HUDEP-2 (cell line): ENCODE measurements at regions not wholly inside any gene's neighbourhood (a gene's known extent, or its start where the extent isn't known, plus 50 kb on each side); places are given as distances from the start of the nearest gene placed in this dataset.

Experiments
- DNase-seq, 76 experiments: peaks; one replicate each; lab custom pipeline; 2025; ENCODE audit not compliant: unreplicated experiment in 76 of 76; lab: John Stamatoyannopoulos, UW

DNA sequence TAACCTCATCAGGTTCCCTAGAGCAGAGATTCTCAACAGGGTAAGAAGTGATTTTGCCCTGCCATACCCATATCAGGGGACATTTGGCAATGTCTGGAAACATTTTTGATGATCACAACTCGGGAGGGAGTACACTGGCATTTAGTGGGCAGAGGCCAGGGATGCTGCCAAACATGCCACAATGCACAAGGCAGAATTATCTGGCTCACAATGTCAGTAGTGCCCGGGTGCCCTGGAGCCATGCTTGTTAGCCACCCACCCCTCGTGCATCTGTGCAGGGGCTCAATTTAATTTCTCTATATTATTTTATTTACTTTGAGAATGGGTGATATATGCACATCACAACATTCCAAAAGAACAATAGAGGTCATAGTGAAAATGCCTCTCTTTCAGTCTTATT lies 82.0 kb upstream of the DHX15 start:
- DNase-seq = no peak

DNA sequence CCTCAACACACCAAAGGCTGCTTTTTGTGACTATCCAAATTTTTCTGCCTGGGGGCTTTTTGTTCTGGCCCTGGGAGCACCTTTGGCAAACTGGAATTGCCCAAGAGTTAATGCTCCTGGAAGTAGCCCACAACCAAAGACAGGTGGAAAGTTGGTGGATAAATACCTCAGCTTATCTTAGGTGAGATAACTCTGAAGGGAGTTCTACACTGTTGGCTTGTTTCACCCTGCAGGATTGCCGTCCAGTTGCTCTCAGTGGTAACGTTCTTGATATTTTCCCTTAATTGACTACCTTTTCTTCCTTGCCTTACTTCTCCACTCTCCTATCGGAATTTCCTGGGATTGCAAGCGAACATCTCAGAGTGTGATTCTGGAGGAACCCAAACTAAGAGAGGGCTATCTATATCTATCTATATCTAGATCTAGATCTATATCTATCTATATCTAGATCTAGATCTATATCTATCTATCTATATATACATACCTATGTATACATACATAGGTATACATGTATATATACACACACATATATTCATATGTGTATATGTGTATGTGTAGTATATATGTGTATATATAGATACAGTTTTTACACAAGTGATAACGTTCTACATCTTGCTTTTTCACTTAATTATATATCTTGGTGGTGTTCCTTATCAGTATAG lies 82.6 kb upstream of the DHX15 start:
- DNase-seq = no peak

DNA sequence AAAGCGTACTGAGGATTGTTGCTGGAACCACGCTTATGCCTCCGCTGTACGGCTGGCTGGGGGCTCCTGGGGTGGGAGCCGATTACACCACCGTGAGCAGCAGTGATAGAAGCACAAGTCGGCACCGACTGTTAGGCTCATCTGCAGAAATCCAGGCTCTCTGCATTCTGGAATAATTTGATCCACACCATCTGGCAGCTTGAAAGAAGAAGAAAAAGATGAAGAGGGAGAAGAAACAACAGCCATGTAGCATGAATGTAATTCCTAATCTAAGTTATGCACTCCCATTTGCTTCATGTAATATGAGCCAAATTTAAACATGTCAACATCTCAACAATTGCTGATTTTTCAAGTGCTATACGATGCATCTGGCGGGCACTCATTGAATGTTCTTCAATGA lies 84.6 kb upstream of the DHX15 start:
- DNase-seq = no peak

DNA sequence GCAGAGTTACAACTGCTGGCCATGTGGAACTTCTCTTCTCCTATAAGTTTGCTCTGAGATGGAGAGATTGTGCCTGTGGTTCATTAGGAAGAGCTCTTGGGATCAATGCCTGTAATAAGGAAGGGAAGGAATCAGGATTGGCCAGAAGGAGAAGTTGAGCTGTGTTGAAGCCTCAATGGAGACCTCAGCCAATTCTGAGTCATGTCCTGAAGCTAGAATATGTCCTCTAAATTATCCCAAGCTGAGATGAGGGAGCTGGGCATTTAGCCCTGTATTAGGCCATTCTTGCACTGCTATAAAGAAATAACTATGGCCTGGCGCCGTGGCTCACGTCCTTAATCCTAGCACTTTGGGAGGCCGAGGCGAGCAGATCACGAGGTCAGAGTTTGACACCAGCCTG lies 85.4 kb upstream of the DHX15 start:
- no peak for DNase-seq

DNA sequence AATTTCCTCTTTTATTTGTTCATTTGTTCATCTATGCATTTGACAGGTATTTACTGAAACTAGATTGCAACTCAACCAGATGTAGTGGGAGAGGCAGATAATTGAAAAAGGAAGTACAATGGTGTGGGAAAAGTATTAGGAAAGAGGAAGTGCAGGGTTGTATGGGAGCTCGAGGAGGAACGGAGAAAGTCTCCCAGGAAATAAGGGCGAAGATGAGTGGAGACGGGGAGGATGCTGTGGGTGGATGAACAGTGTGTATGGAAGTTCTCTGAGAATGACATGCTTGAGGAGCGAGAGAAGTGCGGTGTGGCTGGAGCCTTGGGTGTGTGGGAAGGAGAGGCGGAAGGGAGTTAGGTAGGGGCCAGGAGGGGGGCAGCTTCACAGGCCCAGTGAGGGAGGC lies 87.5 kb upstream of the DHX15 start:
- no peak for DNase-seq

DNA sequence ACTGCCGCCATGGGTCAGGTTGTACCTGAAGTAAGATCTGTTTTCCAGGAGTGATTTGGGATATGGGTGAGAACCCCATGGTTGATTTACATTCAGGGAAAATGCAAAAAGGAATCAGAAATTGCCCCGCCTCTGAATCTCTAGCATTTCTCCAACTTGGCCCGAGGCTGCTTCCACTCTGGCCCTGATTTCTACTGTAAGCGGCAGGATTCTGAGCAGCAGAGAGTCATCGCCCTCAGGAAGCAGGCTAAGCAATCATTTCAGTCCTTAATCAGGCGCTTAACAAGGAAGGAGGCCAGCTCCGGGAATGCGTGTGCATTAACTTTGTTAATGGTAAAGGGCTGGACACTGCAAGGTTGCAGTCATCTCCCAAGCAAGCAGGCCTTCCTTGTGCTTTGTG lies 88.5 kb upstream of the DHX15 start:
- peak in 1 of 76 experiments; percentile 2 for DNase-seq

DNA sequence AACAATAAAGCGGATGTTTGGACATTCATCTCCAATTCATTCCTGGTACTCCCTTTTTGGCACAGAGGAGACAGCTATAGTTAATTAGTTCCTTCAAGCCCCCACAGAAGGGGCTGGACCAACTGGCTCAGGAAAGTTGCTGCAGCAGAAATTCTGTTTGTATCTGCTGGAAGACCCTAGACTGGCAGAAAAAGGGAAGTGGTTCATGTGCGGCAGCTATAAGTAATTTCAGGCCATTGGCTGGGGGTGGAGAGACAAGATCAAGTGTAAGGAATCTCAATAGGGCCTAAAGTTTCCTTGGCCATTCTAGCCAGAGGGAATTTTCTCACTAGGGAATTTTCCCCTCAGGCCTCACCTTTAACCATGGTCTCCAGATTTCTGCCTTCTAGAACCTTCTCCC lies 89.9 kb upstream of the DHX15 start:
- DNase-seq = no peak

DNA sequence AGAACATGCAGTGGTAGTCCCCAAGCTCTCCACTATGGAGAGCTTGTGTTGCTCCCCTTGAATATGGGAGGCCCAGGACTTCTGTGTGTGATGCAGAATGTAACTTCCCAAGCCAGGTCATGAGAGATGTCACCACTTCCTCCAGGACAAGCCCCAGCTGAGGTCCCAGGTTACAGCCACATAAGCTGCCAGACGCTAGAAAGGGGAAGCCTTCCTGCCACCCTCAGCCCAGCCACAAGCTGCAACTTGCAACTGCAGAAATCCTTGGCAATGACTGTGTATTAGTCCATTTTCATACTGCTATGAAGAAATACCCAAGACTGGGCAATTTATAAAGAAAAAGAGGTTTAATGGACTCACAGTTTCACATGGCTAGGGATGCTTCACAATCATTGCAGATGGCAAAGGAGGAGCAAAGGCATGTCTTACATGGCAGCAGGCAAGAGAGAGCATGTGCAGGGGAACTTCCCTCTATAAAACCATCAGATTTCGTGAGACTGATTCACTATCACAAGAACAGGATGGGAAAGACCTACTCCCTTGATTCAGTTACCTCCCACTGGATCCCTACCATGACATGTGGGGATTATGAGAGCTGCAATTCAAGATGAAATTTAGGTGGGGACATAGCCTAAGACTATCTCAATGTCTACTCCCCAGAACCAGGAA lies 91.5 kb upstream of the DHX15 start:
- DNase-seq = no peak

DNA sequence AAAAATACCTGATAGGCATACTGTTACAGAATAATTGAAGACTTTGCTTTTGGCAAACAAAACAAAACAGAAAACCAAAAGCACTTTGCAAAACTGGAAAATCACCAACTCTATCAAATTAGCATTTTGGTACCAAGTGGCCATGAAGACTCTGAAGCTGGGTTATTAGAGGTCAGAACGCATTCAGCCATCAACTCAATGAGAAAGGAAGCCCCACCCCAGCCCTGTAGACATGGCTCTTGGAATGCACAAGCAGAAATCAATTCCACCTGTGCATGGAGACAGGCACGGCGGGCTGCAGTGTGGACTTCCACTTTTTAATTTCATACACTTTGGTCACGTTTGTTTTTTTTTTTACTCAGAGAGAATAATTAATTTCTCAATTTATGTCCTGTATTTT lies 93.6 kb upstream of the DHX15 start:
- DNase-seq = no peak

DNA sequence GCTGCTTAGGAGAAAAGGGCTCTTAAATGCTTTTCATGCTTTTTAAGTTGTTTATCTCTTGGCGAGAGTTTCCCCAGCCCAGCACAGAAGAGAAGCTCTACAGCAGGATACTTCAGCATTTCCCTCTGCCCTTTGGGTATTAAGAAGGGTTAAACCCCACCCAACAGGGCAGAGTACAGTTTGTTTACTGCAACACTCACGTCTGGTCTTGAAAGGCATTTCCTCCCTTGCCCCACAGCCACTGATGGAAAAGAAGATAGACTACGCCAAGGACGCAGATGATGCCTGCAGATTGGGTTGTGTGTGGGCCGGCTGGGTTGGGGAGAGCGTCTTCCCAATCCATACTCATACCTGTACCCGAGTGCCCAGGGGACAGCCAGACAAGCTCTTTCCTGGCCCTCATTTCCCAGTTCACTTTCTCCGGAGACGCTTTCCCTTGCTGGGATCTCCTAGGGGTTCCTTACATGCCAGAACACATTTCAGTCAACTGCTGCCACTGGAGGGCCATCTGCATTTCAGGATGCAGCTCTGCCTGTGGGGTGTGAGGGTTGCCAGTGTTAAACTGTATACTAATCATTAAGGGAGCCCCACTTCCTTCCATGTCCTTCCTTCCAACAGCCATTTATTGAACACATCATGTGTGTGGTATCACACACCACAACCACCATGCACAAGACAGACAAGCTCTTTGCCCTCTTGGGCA lies 96.5 kb upstream of the DHX15 start:
- no peak for DNase-seq

DNA sequence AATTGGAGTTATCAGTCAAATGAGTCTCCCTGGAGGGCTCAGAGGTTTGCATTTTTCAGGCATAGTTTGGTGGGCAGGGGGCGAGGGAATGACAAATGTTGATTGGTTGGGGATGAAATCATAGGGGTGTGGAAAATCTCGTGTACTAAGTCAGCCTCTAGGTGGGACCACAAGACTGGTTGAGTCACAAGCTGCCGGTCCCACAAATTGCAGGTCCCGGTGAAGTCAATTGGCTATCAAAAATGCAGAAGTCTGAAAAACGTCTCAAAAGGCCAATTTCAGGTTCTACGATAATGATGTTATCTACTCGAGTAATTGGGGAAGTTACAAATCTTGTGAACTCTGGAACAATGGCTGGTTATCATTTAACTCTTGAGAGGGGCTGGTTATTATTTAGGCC lies 98.8 kb upstream of the DHX15 start:
- DNase-seq = no peak

DNA sequence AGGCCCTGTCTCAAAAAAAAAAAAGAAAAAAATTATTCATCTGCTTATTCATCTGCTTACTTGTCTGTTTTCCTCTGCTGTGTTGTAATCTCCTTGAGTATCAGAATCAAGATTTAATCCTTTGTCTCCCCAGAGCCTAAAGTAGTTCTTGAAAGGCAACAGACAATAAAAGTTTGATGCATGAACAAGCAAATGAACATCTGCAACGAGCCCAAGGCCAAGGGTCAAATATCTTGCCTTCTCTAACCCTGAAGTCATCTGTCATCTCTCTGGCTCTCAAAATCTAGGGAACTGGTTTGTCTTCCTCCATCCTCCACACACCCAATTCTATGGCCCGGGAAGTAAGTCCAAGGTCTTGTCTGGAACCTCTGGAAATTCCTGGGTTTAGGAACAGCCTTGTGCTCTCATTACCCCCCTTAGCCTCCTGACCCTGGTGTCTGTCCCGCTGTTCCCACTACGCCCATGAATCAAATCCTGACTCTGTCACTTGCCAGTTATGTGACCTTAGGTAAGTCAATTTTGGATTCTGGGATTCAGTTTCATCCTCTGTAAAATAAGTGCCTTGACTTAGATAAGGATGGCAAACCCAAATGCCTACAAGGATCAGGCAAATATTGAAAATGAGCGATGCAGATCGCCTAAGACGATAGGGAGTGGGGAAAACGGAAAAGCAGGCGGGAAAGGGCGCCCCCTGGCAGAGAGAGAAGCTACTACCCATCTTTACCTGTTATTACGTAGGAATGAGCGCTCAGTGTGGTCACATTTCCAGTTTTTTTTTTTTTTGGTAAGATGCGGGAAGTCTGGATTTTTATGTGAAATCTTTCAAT lies 102.7 kb upstream of the DHX15 start:
- peak in 30 of 76 experiments; percentile 1 to 32 (median 8) for DNase-seq

DNA sequence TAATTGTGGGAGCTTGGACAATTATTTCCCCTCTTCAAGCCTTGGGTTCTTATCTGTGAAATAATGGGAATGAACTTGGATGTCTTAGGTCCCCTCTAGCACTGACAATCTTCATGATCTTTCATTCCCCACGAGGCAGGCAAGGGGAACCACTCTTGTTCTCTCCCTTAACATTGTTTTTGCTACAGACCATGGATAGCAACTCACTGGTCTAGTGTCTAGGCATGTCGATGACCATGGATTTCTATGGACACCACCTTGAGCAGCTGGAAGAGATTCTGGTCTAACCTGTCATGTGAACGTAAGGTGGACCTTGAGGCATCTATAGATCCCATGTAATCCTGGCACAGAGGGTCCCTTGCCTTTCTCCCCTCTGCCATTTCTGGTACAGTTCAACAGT lies 104.1 kb upstream of the DHX15 start:
- no peak for DNase-seq

DNA sequence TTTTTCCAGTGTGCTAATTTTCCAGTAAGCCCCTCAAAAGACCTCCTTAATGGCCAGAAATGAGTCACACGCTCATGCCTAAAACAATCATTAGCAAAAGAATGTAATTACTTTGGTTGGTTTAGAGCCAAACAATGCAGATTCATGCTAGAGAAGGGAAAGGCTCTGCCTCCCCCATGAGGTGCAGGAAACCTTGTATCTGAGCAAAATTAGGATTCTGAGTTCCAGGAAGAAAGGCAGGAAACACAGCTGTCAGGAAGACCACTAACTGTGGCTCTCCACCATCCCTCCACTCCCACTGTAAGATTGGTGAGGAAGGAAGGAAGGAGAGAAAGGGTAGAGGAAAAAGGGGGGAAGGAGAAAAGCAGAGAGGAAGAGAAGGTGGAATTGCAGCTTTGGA lies 104.9 kb upstream of the DHX15 start:
- no peak for DNase-seq

DNA sequence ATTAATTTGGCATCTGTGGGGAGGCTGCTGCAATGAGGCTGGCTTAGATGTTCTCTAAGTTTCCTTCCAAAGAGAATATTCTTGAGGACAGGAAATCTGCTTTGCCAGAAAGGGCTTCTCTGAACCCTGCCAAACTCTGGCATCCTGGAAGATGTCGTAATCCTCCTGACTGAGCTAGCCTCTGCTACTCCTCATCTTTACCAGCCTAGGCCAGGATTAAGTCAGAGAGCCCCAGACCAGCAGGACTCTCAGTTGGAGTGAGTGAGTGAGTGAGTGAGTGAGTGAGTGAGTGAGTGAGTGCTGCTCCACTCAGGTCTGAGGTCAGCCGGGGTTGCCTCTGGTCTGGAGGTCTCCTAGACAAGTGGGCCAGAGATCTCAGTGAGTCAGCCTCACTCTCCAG lies 104.9 kb upstream of the SOD3 start:
- DNase-seq = no peak

DNA sequence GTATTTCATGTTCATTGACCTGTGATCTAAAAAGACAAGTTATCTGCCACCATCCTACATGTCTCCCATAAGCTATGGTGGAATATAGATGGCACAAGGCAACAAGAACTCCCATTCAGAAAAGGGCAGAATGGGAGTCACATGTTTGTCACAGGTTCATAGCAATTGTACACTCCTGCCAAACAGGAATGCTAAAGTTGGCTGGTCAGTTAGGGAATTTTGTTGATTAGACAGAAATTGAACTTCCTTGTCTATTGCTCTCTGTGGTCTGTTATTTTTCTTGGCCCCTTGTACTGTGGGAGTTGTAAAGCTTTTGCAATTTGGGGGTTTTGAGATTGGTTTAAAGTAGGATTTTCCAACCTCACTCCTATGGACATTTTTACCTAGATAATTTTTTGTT lies 101.7 kb upstream of the SOD3 start:
- DNase-seq = no peak

DNA sequence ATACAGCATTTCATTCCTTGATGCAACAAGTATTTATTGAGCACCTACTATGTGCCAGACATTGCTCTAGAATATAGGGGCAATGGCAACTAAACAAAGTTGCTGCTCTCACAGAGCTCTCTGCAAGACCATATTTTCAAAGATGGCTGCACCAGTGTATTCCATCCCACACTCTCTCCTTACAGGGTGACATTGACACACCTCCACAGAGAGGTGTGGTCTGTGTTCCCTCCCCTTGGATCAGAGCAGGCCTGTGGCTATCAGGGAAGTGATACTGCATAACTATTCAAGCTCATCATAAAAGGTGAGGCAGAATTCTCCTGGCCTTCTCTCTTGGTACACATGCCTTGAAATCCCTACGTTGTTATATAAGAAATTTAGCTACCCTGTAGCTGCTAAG lies 95.3 kb upstream of the SOD3 start:
- no peak for DNase-seq

DNA sequence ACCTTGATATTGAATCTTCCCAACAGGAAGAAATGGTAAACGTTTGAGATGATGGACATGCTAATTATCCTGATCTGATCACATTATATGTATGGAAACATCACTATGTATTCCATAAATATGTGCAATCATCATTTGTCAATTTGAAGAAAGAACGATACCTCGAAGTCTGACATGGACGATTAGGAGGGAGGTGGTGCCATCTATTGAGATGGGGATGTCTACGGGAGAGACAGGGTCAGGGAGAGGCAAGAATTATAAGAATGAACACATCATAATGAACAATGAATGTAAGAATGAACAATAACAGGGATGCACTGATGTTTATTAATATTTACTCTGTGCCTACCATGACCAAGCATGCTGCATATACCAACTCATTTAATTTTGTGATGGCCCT lies 93.7 kb upstream of the SOD3 start:
- DNase-seq = no peak

DNA sequence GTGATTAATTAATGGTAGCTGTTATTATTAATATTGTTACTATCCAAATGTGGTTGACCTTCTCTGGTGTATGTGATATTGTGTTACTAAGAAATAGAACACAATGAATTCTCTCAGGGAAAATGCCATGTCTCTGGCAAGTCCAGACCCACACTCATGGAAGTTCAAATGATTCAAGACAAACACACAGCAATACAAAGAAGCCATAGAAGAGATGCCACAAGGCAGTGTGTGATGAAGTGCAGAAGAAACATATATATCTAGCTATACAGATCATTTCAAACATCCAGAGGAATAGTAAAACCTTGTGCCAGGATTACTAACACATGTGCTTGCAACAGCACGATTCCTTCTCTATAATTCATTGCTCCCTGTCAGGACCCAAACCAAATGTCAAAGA lies 93.1 kb upstream of the SOD3 start:
- no peak for DNase-seq

DNA sequence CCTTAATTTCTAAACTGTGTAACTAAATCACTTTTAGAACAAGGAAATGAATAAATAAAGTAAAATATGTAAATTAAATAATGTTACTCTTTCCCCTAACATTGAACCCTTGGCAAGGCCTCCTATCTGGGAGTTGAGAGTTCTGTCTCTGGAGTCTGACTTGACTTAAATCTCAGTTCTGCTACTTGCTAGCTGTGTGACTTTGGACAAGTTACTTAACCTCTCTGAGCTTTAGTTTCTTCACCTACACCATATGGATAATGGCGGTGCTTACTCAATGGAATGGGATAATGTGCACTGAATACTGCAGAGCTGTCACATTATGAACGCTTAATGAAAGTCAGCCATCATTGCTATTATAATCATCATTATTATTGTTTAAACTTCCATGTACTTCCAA lies 92.1 kb upstream of the SOD3 start:
- no peak for DNase-seq

DNA sequence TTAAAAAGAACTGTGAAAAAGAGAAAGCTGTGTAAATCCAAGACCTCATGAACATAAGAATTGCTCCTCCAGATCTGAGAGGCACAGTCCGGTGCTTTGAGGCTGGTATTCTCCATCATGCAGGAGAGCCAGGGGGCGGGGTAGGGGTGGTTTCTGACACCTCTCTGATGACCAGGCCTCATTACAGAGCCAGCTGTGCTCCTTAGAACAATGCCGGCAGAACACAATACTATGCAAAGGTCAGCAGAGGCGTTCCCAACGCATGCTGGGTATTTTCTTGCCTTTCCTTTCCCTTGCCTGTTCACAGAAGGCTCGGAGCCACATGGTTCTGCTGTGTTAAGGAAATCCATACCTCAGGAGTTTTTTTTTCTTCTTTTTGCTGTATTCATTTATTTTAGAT lies 91.2 kb upstream of the SOD3 start:
- DNase-seq = no peak
